Neural progenitor cell (in vitro differentiated cells): ENCODE measurements at regions not wholly inside any gene's neighbourhood (a gene's known extent, or its start where the extent isn't known, plus 50 kb on each side); places are given as distances from the start of the nearest gene placed in this dataset.

Experiments used
- DNase-seq: peaks from one replicate; pipeline ENCODE4 v3.0.0-alpha.2; 2016; ENCODE audit warnings: low spot score
- H2AFZ ChIP-seq: fragments of 200-600 bp; sonication (generic); replicated peaks from 2 replicates; pipeline ENCODE4 v1.6.1; 2016; ENCODE audit warnings: antibody characterized with exemption
- H3F3A ChIP-seq: fragments of 200-600 bp; sonication (generic); 2 replicates; pipeline ENCODE4 v1.6.1; 2016; ENCODE audit warnings: antibody characterized with exemption, low read depth
- H3K27ac ChIP-seq: fragments of 200-600 bp; sonication (generic); 2 replicates; pipeline ENCODE4 v1.5.1; 2016; ENCODE audit warnings: mild to moderate bottlenecking
- H3K27me3 ChIP-seq: fragments of 200-600 bp; sonication (generic); 2 replicates; pipeline ENCODE4 v1.6.1; 2016; ENCODE audit warnings: mild to moderate bottlenecking, moderate library complexity
- H3K36me3 ChIP-seq: fragments of 200-600 bp; sonication (generic); 2 replicates; pipeline ENCODE4 v1.5.1; 2016
- H3K4me1 ChIP-seq: fragments of 200-600 bp; sonication (generic); 2 replicates; pipeline ENCODE4 v1.6.1; 2016; ENCODE audit warnings: mixed run types
- H3K4me2 ChIP-seq: fragments of 200-600 bp; sonication (generic); 2 replicates; pipeline ENCODE4 v1.6.1; 2016
- H3K4me3 ChIP-seq: fragments of 200-600 bp; sonication (generic); 2 replicates; pipeline ENCODE4 v1.5.1; 2016
- H3K79me2 ChIP-seq: fragments of 200-600 bp; sonication (generic); 2 replicates; pipeline ENCODE4 v1.6.1; 2016; ENCODE audit warnings: low read depth
- H3K9ac ChIP-seq: fragments of 200-600 bp; sonication (generic); 2 replicates; pipeline ENCODE4 v1.6.1; 2016
- H3K9me3 ChIP-seq: fragments of 200-600 bp; sonication (generic); 2 replicates; pipeline ENCODE4 v1.5.1; 2016; ENCODE audit warnings: low read depth
- H4K20me1 ChIP-seq: fragments of 200-600 bp; sonication (generic); 2 replicates; pipeline ENCODE4 v1.6.1; 2016; ENCODE audit warnings: low read depth
- H3K27ac Mint-ChIP-seq: 3 replicates; pipeline ENCODE4 v1.8.0; 2021; ENCODE audit warnings: mixed read lengths
- H3K27me3 Mint-ChIP-seq: 2 replicates; pipeline ENCODE4 v1.8.0; 2022; ENCODE audit warnings: low read depth, mild to moderate bottlenecking, inconsistent platforms, moderate library complexity, mixed read lengths; ENCODE audit not compliant: insufficient read depth
- H3K36me3 Mint-ChIP-seq: 3 replicates; pipeline ENCODE4 v1.8.0; 2021; ENCODE audit warnings: mixed read lengths
- H3K4me1 Mint-ChIP-seq: 3 replicates; pipeline ENCODE4 v1.8.0; 2021; ENCODE audit warnings: mixed read lengths
- H3K4me3 Mint-ChIP-seq: 3 replicates; pipeline ENCODE4 v1.8.0; 2021; ENCODE audit warnings: mild to moderate bottlenecking, moderate library complexity, mixed read lengths
- H3K9me3 Mint-ChIP-seq: 3 replicates; pipeline ENCODE4 v1.8.0; 2020; ENCODE audit warnings: mixed read lengths
- EZH2 ChIP-seq: fragments of 200-600 bp; sonication (generic); IDR thresholded peaks from 2 replicates; pipeline ENCODE4 v1.6.1; 2017; ENCODE audit warnings: antibody characterized with exemption, mild to moderate bottlenecking, moderate library complexity
- EZH2phosphoT487 ChIP-seq: fragments of 200-600 bp; sonication (generic); IDR thresholded peaks from 2 replicates; pipeline ENCODE4 v1.6.1; 2017; ENCODE audit warnings: antibody characterized with exemption
- TF ChIP-seq, protein P1 (sequence below): fragments of 200-600 bp; sonication (generic); IDR thresholded peaks from 2 replicates; pipeline ENCODE4 v1.5.1; 2017; ENCODE audit warnings: antibody characterized with exemption, mild to moderate bottlenecking

DNA sequence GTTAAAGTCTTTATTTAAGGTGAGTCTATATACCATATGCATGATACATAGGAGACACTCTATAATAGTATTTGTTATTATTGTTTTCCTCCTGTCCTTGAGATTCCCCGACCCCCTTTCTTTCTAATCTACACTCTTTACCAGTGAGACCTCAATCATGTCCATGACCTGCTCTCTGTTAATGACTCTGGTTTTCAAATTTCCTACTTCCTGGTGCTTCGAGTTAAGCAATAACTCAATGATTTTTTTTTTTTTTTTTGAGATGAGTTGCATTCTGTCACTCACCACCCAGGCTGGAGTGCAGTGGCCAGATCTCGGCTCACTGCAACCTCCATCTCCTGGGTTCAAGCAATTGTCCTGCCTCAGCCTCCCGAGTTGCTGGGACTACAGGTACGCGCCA, 574.6 kb upstream of the SLC35B3 start:
- TF ChIP-seq EZH2: no peak
- no peak for TF ChIP-seq EZH2phosphoT487
- TF ChIP-seq, protein P1, sequence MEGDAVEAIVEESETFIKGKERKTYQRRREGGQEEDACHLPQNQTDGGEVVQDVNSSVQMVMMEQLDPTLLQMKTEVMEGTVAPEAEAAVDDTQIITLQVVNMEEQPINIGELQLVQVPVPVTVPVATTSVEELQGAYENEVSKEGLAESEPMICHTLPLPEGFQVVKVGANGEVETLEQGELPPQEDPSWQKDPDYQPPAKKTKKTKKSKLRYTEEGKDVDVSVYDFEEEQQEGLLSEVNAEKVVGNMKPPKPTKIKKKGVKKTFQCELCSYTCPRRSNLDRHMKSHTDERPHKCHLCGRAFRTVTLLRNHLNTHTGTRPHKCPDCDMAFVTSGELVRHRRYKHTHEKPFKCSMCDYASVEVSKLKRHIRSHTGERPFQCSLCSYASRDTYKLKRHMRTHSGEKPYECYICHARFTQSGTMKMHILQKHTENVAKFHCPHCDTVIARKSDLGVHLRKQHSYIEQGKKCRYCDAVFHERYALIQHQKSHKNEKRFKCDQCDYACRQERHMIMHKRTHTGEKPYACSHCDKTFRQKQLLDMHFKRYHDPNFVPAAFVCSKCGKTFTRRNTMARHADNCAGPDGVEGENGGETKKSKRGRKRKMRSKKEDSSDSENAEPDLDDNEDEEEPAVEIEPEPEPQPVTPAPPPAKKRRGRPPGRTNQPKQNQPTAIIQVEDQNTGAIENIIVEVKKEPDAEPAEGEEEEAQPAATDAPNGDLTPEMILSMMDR: no peak
- peaks cover 2% of the 10 kb centered on the region for H3K9me3 Mint-ChIP-seq
- H3K9ac ChIP-seq: no peak overlapping the region
- no peaks in the 10 kb centered on the region for H3K36me3 ChIP-seq
- no peak overlapping the region for H3K27ac ChIP-seq
- no peak overlapping the region for H3K4me3 Mint-ChIP-seq
- no peak overlapping the region for H3K4me2 ChIP-seq
- no peaks in the 10 kb centered on the region for H3K27me3 Mint-ChIP-seq
- H3K9me3 ChIP-seq: no peaks in the 10 kb centered on the region
- H4K20me1 ChIP-seq: no peaks in the 10 kb centered on the region
- no peaks in the 10 kb centered on the region for H3K79me2 ChIP-seq
- no peaks in the 10 kb centered on the region for H3K4me1 ChIP-seq
- H3K27me3 ChIP-seq: no peaks in the 10 kb centered on the region
- DNase-seq: no peak
- H3F3A ChIP-seq: no peaks in the 10 kb centered on the region
- no peaks in the 10 kb centered on the region for H3K36me3 Mint-ChIP-seq
- no peak overlapping the region for H3K4me3 ChIP-seq
- H2AFZ ChIP-seq: no peak overlapping the region
- no peak overlapping the region for H3K27ac Mint-ChIP-seq
- no peaks in the 10 kb centered on the region for H3K4me1 Mint-ChIP-seq

DNA sequence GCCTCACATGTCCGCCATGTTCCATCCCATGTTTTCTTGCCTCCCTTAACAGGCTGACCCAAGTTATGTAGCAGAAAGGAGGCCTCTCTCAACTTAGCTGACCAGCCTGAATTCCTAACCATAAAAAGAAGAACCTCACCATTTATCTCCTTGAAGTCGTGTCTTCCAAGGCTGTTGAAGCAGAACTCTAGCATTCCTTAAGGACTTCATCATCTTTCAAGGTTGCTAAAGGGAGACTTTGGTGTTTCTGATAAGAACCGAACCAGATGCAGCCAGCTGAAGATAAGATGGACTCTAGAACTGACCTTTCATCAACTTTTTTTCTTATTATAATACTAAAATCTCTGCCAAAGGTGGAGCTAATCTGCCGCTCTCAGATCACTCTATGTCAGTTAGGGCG, 571.7 kb upstream of the SLC35B3 start:
- Histone ChIP-seq H3K36me3 (no peaks in the 10 kb centered on the region), H3K27me3 (no peaks in the 10 kb centered on the region), H3K4me1 (no peaks in the 10 kb centered on the region), H3K79me2 (no peaks in the 10 kb centered on the region), H3K4me3 (no peak overlapping the region), H2AFZ (no peak overlapping the region), H3K27ac (no peak overlapping the region), H3F3A (no peaks in the 10 kb centered on the region), H3K9me3 (no peaks in the 10 kb centered on the region), H4K20me1 (no peaks in the 10 kb centered on the region), H3K9ac (no peak overlapping the region), H3K4me2 (no peak overlapping the region)
- Mint-ChIP-seq H3K9me3 (peaks cover 2% of the 10 kb centered on the region), H3K27me3 (peaks cover 2% of the 10 kb centered on the region), H3K4me3 (no peak overlapping the region), H3K27ac (no peak overlapping the region), H3K4me1 (no peaks in the 10 kb centered on the region), H3K36me3 (no peaks in the 10 kb centered on the region)
- no peak for DNase-seq
- TF ChIP-seq, protein P1: no peak
- TF ChIP-seq EZH2phosphoT487: no peak
- no peak for TF ChIP-seq EZH2

DNA sequence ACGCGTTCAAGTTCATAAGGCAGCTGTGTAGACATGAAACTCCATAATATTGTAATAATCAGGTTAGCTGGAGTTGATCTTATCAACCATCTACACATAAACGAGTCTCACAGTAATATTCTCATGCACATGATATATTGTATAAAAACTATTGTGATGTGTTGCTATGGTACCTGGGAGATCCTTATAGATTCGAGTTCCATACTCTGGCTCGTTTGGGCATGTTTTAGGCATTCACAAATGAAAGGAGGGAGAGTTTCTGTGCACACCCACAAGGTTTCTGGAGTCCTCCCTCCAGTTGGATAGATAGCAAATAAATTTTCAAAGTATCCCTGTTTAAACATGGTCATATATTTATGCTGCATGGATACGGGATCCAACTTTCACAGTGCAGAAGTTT, 567.5 kb upstream of the SLC35B3 start:
- H3K27me3 ChIP-seq: no peaks in the 10 kb centered on the region
- Mint-ChIP-seq H3K27ac (no peak overlapping the region), H3K27me3 (peaks cover 5% of the 10 kb centered on the region), H3K4me1 (no peaks in the 10 kb centered on the region), H3K9me3 (peaks cover 11% of the 10 kb centered on the region), H3K36me3 (no peaks in the 10 kb centered on the region), H3K4me3 (no peak overlapping the region)
- no peak for DNase-seq
- no peak overlapping the region for H3K4me2 ChIP-seq
- H3K79me2 ChIP-seq: no peaks in the 10 kb centered on the region
- no peak overlapping the region for H2AFZ ChIP-seq
- H3K27ac ChIP-seq: no peak overlapping the region
- no peaks in the 10 kb centered on the region for H3K9me3 ChIP-seq
- H3K4me1 ChIP-seq: no peaks in the 10 kb centered on the region
- H4K20me1 ChIP-seq: no peaks in the 10 kb centered on the region
- H3F3A ChIP-seq: no peaks in the 10 kb centered on the region
- no peak overlapping the region for H3K4me3 ChIP-seq
- TF ChIP-seq EZH2: no peak
- TF ChIP-seq, protein P1: no peak
- TF ChIP-seq EZH2phosphoT487: no peak
- no peaks in the 10 kb centered on the region for H3K36me3 ChIP-seq
- no peak overlapping the region for H3K9ac ChIP-seq

DNA sequence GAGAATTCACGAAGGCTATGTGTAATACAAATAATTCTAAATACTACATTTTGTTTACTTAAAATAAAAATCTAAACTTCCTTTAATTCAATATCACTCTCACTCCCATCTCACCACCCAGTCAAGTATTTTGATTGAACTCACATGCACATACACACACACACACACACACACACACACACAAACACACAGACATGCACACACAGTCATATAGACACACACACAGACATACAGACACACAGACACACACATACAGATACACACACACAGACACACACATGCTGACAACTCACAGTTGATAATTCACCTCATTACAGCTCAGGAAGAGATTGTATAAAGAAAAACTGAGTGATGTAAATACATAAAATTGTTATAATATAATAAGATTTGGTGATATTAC, 559.8 kb upstream of the SLC35B3 start:
- peaks cover 5% of the 10 kb centered on the region for H3K4me1 Mint-ChIP-seq
- H3K36me3 Mint-ChIP-seq: no peaks in the 10 kb centered on the region
- H3K4me2 ChIP-seq: no peak overlapping the region
- no peaks in the 10 kb centered on the region for H3K27me3 ChIP-seq
- no peak overlapping the region for H3K4me3 Mint-ChIP-seq
- no peaks in the 10 kb centered on the region for H3K9me3 ChIP-seq
- TF ChIP-seq EZH2 (no peak), EZH2phosphoT487 (no peak)
- TF ChIP-seq, protein P1: no peak
- peaks cover 10% of the 10 kb centered on the region for H3K4me1 ChIP-seq
- no peak overlapping the region for H3K4me3 ChIP-seq
- no peaks in the 10 kb centered on the region for H3K79me2 ChIP-seq
- no peaks in the 10 kb centered on the region for H4K20me1 ChIP-seq
- no peak overlapping the region for H3K27ac Mint-ChIP-seq
- DNase-seq: no peak
- H3K36me3 ChIP-seq: no peaks in the 10 kb centered on the region
- H3K27me3 Mint-ChIP-seq: no peaks in the 10 kb centered on the region
- no peaks in the 10 kb centered on the region for H3K9me3 Mint-ChIP-seq
- no peaks in the 10 kb centered on the region for H3F3A ChIP-seq
- no peak overlapping the region for H2AFZ ChIP-seq
- no peak overlapping the region for H3K9ac ChIP-seq
- no peak overlapping the region for H3K27ac ChIP-seq
